ENCODE measurements at regions not wholly inside any gene's neighbourhood (a gene's known extent, or its start where the extent isn't known, plus 50 kb on each side); places are given as distances from the start of the nearest gene placed in this dataset.

DNA sequence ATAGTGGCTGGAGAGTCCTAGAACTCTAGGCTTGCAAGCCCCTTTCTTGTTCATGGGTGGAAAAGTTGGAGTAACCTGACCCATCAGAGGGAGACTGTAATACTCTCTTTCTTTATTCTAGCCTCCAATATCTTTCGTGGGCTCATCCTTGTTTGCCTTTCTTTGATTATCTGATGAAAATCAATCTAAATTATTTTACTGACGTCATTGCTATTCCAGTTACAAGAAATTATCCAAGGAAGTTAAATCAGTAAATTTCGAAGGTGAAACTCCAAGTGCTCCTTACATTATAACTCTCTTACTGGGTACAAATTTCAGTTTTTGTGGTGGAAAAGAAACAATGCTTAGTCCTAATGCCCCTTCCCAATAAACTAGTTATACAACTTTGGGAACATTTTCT is 412.9 kb downstream of the IDS start:
- no peak overlapping the region for H3K4me3 ChIP-seq (ENCODE audit: low read depth, low read length)
- DNase-seq (ENCODE audit: low read depth) = no peak
- H3K27me3 ChIP-seq (ENCODE audit: control insufficient read depth, insufficient read depth, low read length) = no peaks in the 10 kb centered on the region
- FAIRE-seq = no peak
- no peaks in the 10 kb centered on the region for H3K36me3 ChIP-seq (ENCODE audit: control insufficient read depth, insufficient read depth, low read length)
- TF ChIP-seq, protein P1, sequence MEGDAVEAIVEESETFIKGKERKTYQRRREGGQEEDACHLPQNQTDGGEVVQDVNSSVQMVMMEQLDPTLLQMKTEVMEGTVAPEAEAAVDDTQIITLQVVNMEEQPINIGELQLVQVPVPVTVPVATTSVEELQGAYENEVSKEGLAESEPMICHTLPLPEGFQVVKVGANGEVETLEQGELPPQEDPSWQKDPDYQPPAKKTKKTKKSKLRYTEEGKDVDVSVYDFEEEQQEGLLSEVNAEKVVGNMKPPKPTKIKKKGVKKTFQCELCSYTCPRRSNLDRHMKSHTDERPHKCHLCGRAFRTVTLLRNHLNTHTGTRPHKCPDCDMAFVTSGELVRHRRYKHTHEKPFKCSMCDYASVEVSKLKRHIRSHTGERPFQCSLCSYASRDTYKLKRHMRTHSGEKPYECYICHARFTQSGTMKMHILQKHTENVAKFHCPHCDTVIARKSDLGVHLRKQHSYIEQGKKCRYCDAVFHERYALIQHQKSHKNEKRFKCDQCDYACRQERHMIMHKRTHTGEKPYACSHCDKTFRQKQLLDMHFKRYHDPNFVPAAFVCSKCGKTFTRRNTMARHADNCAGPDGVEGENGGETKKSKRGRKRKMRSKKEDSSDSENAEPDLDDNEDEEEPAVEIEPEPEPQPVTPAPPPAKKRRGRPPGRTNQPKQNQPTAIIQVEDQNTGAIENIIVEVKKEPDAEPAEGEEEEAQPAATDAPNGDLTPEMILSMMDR (IDR thresholded peaks at IDR 0.05; ENCODE audit: insufficient read depth, low read length, severe bottlenecking) = no peak

DNA sequence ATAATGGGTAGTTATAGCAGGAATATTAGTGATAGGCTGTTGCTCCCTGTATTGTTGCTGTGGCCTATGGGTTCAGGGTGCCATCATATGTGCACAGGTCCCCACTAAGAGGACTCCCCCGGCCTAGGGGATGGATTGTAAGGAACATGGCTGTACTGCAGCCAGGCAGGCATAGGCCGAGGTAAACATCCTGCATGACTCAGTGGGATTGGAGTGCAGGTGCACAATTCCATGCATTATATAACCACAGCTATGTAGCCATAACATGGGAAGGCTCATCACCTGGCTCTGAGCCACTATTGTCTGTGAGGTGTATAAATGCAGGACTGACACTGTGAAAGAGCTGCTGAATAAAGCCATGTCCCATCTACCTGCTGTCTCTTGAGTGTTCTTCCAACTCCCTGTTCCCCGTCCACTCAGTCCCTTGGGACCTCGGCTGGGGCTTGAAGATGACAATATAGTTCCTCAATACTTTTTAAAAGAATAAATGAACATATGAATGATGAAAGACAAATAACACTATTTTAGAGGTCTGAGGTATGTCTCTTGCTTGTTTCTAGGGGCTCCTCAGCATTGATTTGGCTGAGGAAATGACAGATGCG is 425.2 kb downstream of the IDS start:
- DNase-seq (ENCODE audit: low read depth) = peak; percentile 4
- no peak for FAIRE-seq
- no peak overlapping the region for H3K4me3 ChIP-seq (ENCODE audit: low read depth, low read length)
- TF ChIP-seq, protein P1 (IDR thresholded peaks at IDR 0.05; ENCODE audit: insufficient read depth, low read length, severe bottlenecking) = no peak
- H3K27me3 ChIP-seq (ENCODE audit: control insufficient read depth, insufficient read depth, low read length) = no peaks in the 10 kb centered on the region
- no peaks in the 10 kb centered on the region for H3K36me3 ChIP-seq (ENCODE audit: control insufficient read depth, insufficient read depth, low read length)

DNA sequence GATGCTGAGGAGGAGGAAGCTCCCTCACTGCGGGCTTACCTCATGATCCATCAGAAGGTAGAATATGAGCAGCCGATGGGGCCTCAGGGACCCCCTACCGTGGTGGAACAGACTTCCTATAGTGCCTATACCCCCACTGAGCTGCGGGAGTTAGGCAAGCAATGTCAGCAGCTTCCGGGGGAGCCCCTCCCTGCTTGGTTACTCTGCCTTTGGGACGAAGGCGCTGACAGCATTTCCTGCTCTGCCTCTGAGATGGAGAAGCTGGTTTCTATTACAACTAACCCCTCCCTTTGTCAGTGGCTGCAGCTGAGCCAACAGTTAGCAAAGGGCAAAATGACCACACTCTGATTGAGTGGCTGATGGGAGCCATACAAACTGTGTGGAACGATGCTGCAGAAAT is 430.7 kb downstream of the IDS start:
- TF ChIP-seq, protein P1 (IDR thresholded peaks at IDR 0.05; ENCODE audit: insufficient read depth, low read length, severe bottlenecking) = no peak
- Histone ChIP-seq H3K4me3 (ENCODE audit: low read depth, low read length) (no peak overlapping the region), H3K36me3 (ENCODE audit: control insufficient read depth, insufficient read depth, low read length) (no peaks in the 10 kb centered on the region), H3K27me3 (ENCODE audit: control insufficient read depth, insufficient read depth, low read length) (no peaks in the 10 kb centered on the region)
- peak; percentile 22 for DNase-seq (ENCODE audit: low read depth)
- peak; percentile 28 for FAIRE-seq

DNA sequence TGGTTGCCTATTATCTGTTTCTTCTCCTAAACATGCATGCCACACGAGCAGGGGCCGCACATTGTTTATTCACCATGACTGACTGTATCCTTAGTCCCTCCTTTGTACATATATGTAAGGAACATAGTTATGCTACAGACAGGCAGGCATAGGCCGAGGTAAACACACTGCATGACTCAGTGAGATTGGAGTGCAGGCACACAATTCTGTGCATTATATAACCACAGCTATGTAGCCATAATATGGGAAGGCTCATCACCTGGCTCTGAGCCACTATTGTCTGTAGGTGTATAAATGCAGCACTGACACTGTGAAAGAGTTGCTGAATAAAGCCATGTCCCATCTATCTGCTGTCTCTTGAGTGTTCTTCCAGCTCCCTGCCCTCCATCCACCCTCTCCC is 431.6 kb downstream of the IDS start:
- DNase-seq (ENCODE audit: low read depth) = peak; percentile 49
- Histone ChIP-seq H3K36me3 (ENCODE audit: control insufficient read depth, insufficient read depth, low read length) (no peaks in the 10 kb centered on the region), H3K4me3 (ENCODE audit: low read depth, low read length) (no peak overlapping the region), H3K27me3 (ENCODE audit: control insufficient read depth, insufficient read depth, low read length) (no peaks in the 10 kb centered on the region)
- TF ChIP-seq, protein P1 (IDR thresholded peaks at IDR 0.05; ENCODE audit: insufficient read depth, low read length, severe bottlenecking) = no peak
- no peak for FAIRE-seq

DNA sequence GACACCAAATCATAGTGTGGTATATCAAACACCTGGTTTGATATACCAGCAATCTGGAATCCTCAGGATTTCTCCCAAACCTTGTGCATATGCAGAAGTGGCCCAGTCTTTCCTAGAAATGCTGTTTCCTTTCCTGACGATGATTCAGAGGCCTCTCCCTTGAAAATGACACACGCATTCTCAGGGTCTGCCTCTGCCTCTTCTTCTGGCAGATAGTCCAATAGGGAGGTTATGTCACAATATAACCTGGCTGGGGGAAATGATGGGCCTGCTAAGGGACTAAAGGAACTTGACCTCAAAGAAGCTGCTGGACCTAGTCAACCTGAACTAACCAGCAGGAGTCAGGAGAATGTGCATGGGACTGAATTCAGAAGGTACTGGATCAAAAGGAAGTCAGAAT is 435.2 kb downstream of the IDS start:
- DNase-seq (ENCODE audit: low read depth) = peak; percentile 27
- H3K4me3 ChIP-seq (ENCODE audit: low read depth, low read length) = no peak overlapping the region
- no peaks in the 10 kb centered on the region for H3K36me3 ChIP-seq (ENCODE audit: control insufficient read depth, insufficient read depth, low read length)
- TF ChIP-seq, protein P1 (IDR thresholded peaks at IDR 0.05; ENCODE audit: insufficient read depth, low read length, severe bottlenecking) = no peak
- no peak for FAIRE-seq
- H3K27me3 ChIP-seq (ENCODE audit: control insufficient read depth, insufficient read depth, low read length) = no peaks in the 10 kb centered on the region

DNA sequence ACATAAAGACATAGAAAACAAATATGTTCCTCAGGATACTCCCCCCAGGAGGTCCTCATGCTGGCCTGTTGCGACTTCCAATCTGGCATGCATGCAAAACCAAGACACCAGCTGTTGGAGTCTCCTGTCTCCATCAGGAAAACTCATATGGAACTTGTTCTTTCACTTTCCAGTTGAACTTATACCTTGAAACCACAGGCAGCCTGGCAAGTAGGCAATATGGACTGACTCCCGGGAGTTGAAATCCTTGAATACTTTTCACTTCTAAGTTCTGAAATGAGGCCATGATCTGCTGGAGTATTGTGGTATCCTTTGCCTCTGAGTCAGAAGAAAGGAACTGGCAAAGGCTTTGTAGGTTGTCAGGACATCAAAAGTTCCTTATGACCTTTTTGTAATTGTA is 444.2 kb downstream of the IDS start:
- DNase-seq (ENCODE audit: low read depth) = peak; percentile 7

More for the DNA sequence above, 444.2 kb downstream of the IDS start:
- TF ChIP-seq, protein P1 (IDR thresholded peaks at IDR 0.05; ENCODE audit: insufficient read depth, low read length, severe bottlenecking) = no peak
- Histone ChIP-seq H3K36me3 (ENCODE audit: control insufficient read depth, insufficient read depth, low read length) (no peaks in the 10 kb centered on the region), H3K27me3 (ENCODE audit: control insufficient read depth, insufficient read depth, low read length) (no peaks in the 10 kb centered on the region), H3K4me3 (ENCODE audit: low read depth, low read length) (no peak overlapping the region)
- FAIRE-seq = no peak

Data from bronchial epithelial cell (primary cell).